SK-N-SH (cell line): ENCODE measurements at regions not wholly inside any gene's neighbourhood (a gene's known extent, or its start where the extent isn't known, plus 50 kb on each side); places are given as distances from the start of the nearest gene placed in this dataset.
"Not testable (repeated sequence)": the region's sequence is repeated elsewhere in the genome, so short reads cannot be mapped to it uniquely, and the experiment has no call there.

Experiments
- CTCF ChIA-PET: fragments of 300-600, 350-600 bp; formaldehyde crosslinking; extraction: SDS; loops from one replicate; lab custom pipeline; 2021; lab: Yijun Ruan, JAX
- POLR2A ChIA-PET: fragments of 350-600 bp; sonication (Branson Sonifier 250); formaldehyde crosslinking; extraction: SDS; loops from one replicate; lab custom pipeline; 2020; ENCODE audit warnings: antibody characterized with exemption, inconsistent platforms; lab: Yijun Ruan, JAX
- DNase-seq: peaks from one replicate; pipeline ENCODE4 v3.0.0; 2012
- H2AFZ ChIP-seq: fragments of 200-600 bp; sonication (generic); 2 replicates; pipeline ENCODE4 v1.8.1; 2016; ENCODE audit warnings: antibody characterized with exemption, mild to moderate bottlenecking, low read depth
- H3F3A ChIP-seq: fragments of 200-600 bp; sonication (generic); replicated peaks from 2 replicates; pipeline ENCODE3; 2016; ENCODE audit warnings: antibody characterized with exemption, mild to moderate bottlenecking; ENCODE audit not compliant: insufficient read depth
- H3K27ac ChIP-seq, 2 experiments: fragments of 200-500 bp in 1 of 2; fragments of 200-600 bp in 1 of 2; sonication (Bioruptor generic) in 1 of 2; sonication (generic), shearing (Covaris generic) in 1 of 2; 2 replicates each; pipeline versions ENCODE4 v1.5.1 to v1.6.1; 2014 to 2016; ENCODE audit warnings: low read depth in 2 of 2, inconsistent platforms in 1 of 2, low read length in 1 of 2, mild to moderate bottlenecking in 1 of 2, mixed read lengths in 1 of 2
- H3K27me3 ChIP-seq: fragments of 200-600 bp; sonication (generic), shearing (Covaris generic); 2 replicates; pipeline ENCODE4 v1.6.1; 2016; ENCODE audit warnings: mixed run types; ENCODE audit not compliant: insufficient read depth
- H3K36me3 ChIP-seq, 2 experiments: fragments of 200-500 bp in 1 of 2; fragments of 200-600 bp in 1 of 2; sonication (Bioruptor generic) in 1 of 2; sonication (generic) in 1 of 2; replicated peaks in 1 of 2; 2 replicates each; pipeline versions ENCODE3 to v1.5.1; 2014 to 2016; ENCODE audit warnings: low read length in 1 of 2, mild to moderate bottlenecking in 1 of 2; ENCODE audit not compliant: insufficient read depth in 2 of 2, control insufficient read depth in 1 of 2
- H3K4me1 ChIP-seq, 2 experiments: fragments of 200-500 bp in 1 of 2; fragments of 200-600 bp in 1 of 2; sonication (Bioruptor generic) in 1 of 2; sonication (generic), shearing (Covaris generic) in 1 of 2; 2 replicates each; pipeline versions ENCODE4 v1.5.1 to v1.6.1; 2014 to 2016; ENCODE audit warnings: low read depth in 1 of 2, low read length in 1 of 2, mixed run types in 1 of 2; ENCODE audit not compliant: insufficient read depth in 2 of 2, control insufficient read depth in 1 of 2
- H3K4me2 ChIP-seq: fragments of 200-600 bp; sonication (generic), shearing (Covaris generic); 2 replicates; pipeline ENCODE4 v1.6.1; 2017; ENCODE audit warnings: mixed run types
- H3K4me3 ChIP-seq, 2 experiments: fragments of 200-500 bp in 1 of 2; fragments of 200-600 bp in 1 of 2; sonication (Bioruptor generic) in 1 of 2; sonication (generic), shearing (Covaris generic) in 1 of 2; 2 replicates each; pipeline versions ENCODE4 v1.5.1 to v1.8.1; 2014 to 2016; ENCODE audit warnings: low read depth in 2 of 2, inconsistent platforms in 1 of 2, low read length in 1 of 2, mild to moderate bottlenecking in 1 of 2, mixed read lengths in 1 of 2, moderate library complexity in 1 of 2
- H3K79me2 ChIP-seq: fragments of 200-600 bp; sonication (generic); 2 replicates; pipeline ENCODE4 v1.8.1; 2017; ENCODE audit warnings: mild to moderate bottlenecking; ENCODE audit not compliant: insufficient read depth
- H3K9ac ChIP-seq: fragments of 200-600 bp; sonication (generic); 2 replicates; pipeline ENCODE4 v1.6.1; 2017; ENCODE audit warnings: mixed run types
- H3K9me2 ChIP-seq: fragments of 200-600 bp; sonication (generic); 2 replicates; pipeline ENCODE4 v1.6.1; 2017; ENCODE audit warnings: mixed run types
- H3K9me3 ChIP-seq: fragments of 200-600 bp; sonication (generic); 2 replicates; pipeline ENCODE4 v1.6.1; 2017; ENCODE audit warnings: mixed run types, mild to moderate bottlenecking, moderate library complexity
- H4K20me1 ChIP-seq: fragments of 200-600 bp; sonication (generic); 2 replicates; pipeline ENCODE4 v1.6.1; 2017; ENCODE audit warnings: mild to moderate bottlenecking, mixed run types; ENCODE audit not compliant: insufficient read depth
- FOSL2 ChIP-seq: IDR thresholded peaks from 2 replicates; pipeline ENCODE4 v1.4.0; 2012; ENCODE audit warnings: low read depth, mild to moderate bottlenecking, moderate library complexity, borderline replicate concordance
- FOXJ3 ChIP-seq: sonication (generic); formaldehyde crosslinking; IDR thresholded peaks from 2 replicates; pipeline ENCODE4 v1.5.1; 2020; ENCODE audit warnings: mild to moderate bottlenecking, missing genetic modification reagents
- GABPA ChIP-seq: IDR thresholded peaks from 2 replicates; pipeline ENCODE4 v1.4.0; 2012; ENCODE audit warnings: low read depth, mild to moderate bottlenecking
- MEF2A ChIP-seq: IDR thresholded peaks from 2 replicates; pipeline ENCODE4 v1.4.0; 2012; ENCODE audit warnings: low read depth, borderline replicate concordance
- NRF1 ChIP-seq: IDR thresholded peaks from 2 replicates; pipeline ENCODE4 v1.6.1; 2012; ENCODE audit warnings: low read depth, mild to moderate bottlenecking, low read length
- RCOR1 ChIP-seq: fragments of 150-350 bp; IDR thresholded peaks from 2 replicates; pipeline ENCODE4 v1.6.1; 2017; ENCODE audit warnings: antibody characterized with exemption, low read length
- RFX5 ChIP-seq: IDR thresholded peaks from 2 replicates; pipeline ENCODE4 v1.6.1; 2012; ENCODE audit warnings: mild to moderate bottlenecking, improper control_type of control experiment, low read length
- RXRA ChIP-seq: IDR thresholded peaks from 2 replicates; pipeline ENCODE4 v1.4.0; 2012; ENCODE audit warnings: low read depth, mild to moderate bottlenecking, borderline replicate concordance
- SIN3A ChIP-seq: IDR thresholded peaks from 2 replicates; pipeline ENCODE4 v1.6.1; 2012; ENCODE audit warnings: low read depth, mild to moderate bottlenecking, low read length, moderate library complexity, borderline replicate concordance
- TAF1 ChIP-seq: IDR thresholded peaks from 2 replicates; pipeline ENCODE4 v1.6.1; 2012; ENCODE audit warnings: low read depth, mild to moderate bottlenecking, low read length, moderate library complexity, borderline replicate concordance
- TEAD4 ChIP-seq: IDR thresholded peaks from 2 replicates; pipeline ENCODE4 v1.4.0; 2012; ENCODE audit warnings: mild to moderate bottlenecking, borderline replicate concordance; ENCODE audit not compliant: insufficient read depth
- USF1 ChIP-seq: IDR thresholded peaks from 2 replicates; pipeline ENCODE4 v1.4.0; 2012; ENCODE audit warnings: low read depth, borderline replicate concordance
- ZBTB33 ChIP-seq: IDR thresholded peaks from 2 replicates; pipeline ENCODE4 v1.4.0; 2012; ENCODE audit warnings: low read depth, borderline replicate concordance
- whole genome bisulfite sequencing: methylation state at CpG from one replicate; pipeline ENCODE4 v1.1.6; 2017; ENCODE audit warnings: low lambda C conversion rate; 5-methylcytosine and 5-hydroxymethylcytosine counted together
- TF ChIP-seq, protein P1 (sequence below): IDR thresholded peaks from 2 replicates; pipeline ENCODE4; 2012
- TF ChIP-seq, protein P2 (sequence below): fragments of 150-350 bp; IDR thresholded peaks from 2 replicates; pipeline ENCODE4 v1.6.1; 2017; ENCODE audit warnings: antibody characterized with exemption, low read length, low read depth, borderline replicate concordance
- TF ChIP-seq, protein P3 (sequence below): IDR thresholded peaks from 2 replicates; pipeline ENCODE4 v1.4.0; 2012; ENCODE audit warnings: low read depth

DNA sequence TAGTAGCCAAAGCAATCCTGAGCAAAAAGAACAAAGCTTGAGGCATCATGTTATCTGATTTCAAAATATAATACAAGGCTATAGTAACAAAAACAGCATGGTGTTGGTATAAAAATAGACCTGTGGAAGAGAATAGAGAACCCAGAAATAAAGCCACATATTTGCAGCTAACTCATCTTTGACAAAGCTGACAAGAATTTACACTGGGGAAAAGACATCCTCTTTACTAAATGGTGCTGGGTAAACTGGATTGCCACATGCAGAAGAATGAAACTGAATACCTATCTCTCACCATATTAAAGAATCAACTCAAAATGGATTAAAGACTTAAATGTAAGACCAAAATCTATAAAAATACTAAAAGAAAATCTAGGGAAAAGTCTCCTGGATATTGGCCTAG is 59.5 kb upstream of the CD55 start:
- TF ChIP-seq, protein P1, sequence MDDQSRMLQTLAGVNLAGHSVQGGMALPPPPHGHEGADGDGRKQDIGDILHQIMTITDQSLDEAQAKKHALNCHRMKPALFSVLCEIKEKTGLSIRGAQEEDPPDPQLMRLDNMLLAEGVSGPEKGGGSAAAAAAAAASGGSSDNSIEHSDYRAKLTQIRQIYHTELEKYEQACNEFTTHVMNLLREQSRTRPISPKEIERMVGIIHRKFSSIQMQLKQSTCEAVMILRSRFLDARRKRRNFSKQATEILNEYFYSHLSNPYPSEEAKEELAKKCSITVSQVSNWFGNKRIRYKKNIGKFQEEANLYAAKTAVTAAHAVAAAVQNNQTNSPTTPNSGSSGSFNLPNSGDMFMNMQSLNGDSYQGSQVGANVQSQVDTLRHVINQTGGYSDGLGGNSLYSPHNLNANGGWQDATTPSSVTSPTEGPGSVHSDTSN, result no peak
- no peaks in the 10 kb centered on the region for H4K20me1 ChIP-seq
- ChIA-PET CTCF (no interaction called here), POLR2A (no interaction called here)
- no peaks in the 10 kb centered on the region for H3K79me2 ChIP-seq
- DNase-seq, result no peak
- H3K4me1 ChIP-seq, result no peaks in the 10 kb centered on the region
- H3K36me3 ChIP-seq, result no peaks in the 10 kb centered on the region
- no peak overlapping the region for H3K9ac ChIP-seq
- no peak overlapping the region for H3K4me2 ChIP-seq
- H2AFZ ChIP-seq, result no peak overlapping the region
- no peaks in the 10 kb centered on the region for H3F3A ChIP-seq
- H3K4me3 ChIP-seq, result no peak overlapping the region
- no peaks in the 10 kb centered on the region for H3K9me3 ChIP-seq
- H3K9me2 ChIP-seq, result no peaks in the 10 kb centered on the region
- no peaks in the 10 kb centered on the region for H3K27me3 ChIP-seq
- no peak overlapping the region for H3K27ac ChIP-seq

DNA sequence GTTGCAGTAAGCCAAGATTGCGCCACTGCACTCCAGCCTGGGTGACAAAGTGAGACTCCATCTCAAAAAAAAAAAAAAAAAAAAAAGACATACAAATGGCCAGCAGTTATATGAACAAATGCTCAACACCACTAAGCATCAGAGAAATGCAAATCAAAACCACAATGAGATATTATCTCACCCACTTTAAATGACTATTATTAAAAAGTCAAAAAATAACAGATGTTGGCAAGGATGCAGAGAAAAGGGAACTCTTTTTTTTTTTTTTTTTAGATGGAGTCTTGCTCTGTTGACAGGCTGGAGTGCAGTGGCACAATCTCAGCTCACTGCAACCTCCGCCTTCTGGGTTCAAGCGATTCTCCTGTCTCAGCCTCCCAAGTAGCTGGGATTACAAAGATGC is 58.6 kb upstream of the CD55 start:
- POLR2A ChIA-PET, DNase-seq, H3K9me3 ChIP-seq, H3K27ac ChIP-seq, H3K27me3 ChIP-seq, H3K79me2 ChIP-seq, H3K9ac ChIP-seq, H4K20me1 ChIP-seq, CTCF ChIA-PET, H3K4me3 ChIP-seq, H3K9me2 ChIP-seq, H3K36me3 ChIP-seq, H3K4me2 ChIP-seq, H2AFZ ChIP-seq, H3F3A ChIP-seq, H3K4me1 ChIP-seq: not testable (repeated sequence)
- WGBS, result 48% methylated on average over 3 of the region's 3 CpGs

DNA sequence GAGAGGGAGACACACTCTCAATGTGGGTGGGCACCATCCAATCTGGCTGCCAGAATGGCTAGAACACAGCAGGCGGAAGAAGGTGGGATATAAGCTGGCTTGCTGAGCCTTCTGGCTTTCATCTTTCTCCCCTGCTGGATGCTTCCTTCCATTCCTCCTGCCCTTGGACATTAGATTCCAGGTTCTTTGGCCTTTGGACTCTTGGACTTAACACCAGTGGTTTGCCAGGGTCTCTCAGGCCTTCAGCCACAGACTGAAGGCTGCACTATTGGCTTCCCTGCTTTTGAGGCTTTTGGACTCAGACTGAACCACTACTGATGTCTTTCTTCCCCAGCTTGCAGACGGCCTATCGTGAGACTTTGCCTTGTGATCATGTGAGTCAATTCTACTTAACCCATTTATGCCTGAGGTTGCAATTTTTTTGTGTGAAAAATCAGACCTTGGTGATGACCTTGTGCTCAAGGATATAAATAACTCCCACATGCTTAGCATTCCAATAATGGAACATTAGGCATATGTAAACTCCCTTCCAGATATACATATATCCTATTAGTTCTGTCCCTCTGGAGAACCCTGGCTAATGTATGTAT is 56.7 kb upstream of the CD55 start:
- Histone ChIP-seq H3K9me3 (no peaks in the 10 kb centered on the region), H3K9ac (no peak overlapping the region), H3F3A (no peaks in the 10 kb centered on the region), H3K36me3 (no peaks in the 10 kb centered on the region), H3K4me2 (no peak overlapping the region), H3K27ac (no peak overlapping the region), H3K9me2 (no peaks in the 10 kb centered on the region), H3K79me2 (no peaks in the 10 kb centered on the region), H3K4me1 (no peaks in the 10 kb centered on the region), H4K20me1 (no peaks in the 10 kb centered on the region), H3K27me3 (no peaks in the 10 kb centered on the region; the same call in 1 of the 2 replicates), H2AFZ (no peak overlapping the region), H3K4me3 (no peak overlapping the region)
- ChIA-PET CTCF (no interaction called here), POLR2A (no interaction called here)
- DNase-seq, result no peak
- WGBS, result 9% methylated on average over 3 of the region's 3 CpGs
- TF ChIP-seq SIN3A, result no peak
- no peak for TF ChIP-seq USF1
- TF ChIP-seq RCOR1, result no peak
- no peak for TF ChIP-seq NRF1
- TF ChIP-seq FOSL2, result no peak
- TF ChIP-seq RFX5, result no peak
- no peak for TF ChIP-seq MEF2A
- no peak for TF ChIP-seq TAF1
- no peak for TF ChIP-seq FOXJ3
- TF ChIP-seq ZBTB33, result no peak
- TF ChIP-seq, protein P2, sequence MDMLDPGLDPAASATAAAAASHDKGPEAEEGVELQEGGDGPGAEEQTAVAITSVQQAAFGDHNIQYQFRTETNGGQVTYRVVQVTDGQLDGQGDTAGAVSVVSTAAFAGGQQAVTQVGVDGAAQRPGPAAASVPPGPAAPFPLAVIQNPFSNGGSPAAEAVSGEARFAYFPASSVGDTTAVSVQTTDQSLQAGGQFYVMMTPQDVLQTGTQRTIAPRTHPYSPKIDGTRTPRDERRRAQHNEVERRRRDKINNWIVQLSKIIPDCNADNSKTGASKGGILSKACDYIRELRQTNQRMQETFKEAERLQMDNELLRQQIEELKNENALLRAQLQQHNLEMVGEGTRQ, result no peak
- TF ChIP-seq, protein P3, sequence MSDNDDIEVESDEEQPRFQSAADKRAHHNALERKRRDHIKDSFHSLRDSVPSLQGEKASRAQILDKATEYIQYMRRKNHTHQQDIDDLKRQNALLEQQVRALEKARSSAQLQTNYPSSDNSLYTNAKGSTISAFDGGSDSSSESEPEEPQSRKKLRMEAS, result no peak
- TF ChIP-seq TEAD4, result no peak
- TF ChIP-seq GABPA, result no peak
- no peak for TF ChIP-seq RXRA
